ENCODE measurements at regions not wholly inside any gene's neighbourhood (a gene's known extent, or its start where the extent isn't known, plus 50 kb on each side); places are given as distances from the start of the nearest gene placed in this dataset.

DNA sequence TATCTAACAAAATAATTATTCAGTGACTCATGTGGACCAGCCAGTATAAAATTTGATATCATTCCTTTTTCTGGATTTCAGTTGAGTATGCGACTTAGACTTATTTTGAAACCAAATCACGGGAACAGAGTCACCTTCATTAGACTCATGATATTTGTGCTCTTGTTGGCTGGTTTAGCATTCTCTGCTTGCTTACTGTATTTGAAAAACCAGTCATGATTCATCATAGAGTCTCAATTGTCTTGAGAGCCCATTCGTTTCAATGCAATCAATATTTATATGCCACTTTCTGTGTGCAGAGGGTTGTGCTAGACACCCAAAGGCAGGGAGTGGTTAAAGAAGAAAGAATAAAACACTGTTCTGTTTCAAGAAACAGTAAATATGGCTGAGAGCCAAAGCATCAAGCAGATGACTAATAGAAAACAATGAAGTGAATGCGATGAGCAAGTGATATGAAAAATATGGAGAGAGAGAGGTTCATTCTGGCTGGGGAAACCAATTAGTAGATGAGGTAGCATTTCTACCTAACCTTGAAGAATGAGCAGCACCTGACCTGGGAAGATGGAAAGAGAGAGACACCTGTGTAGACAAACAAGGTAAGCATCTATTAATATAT is 99.6 kb upstream of the MBNL2 start:
- Histone ChIP-seq H3K27me3 (ENCODE audit: control insufficient read depth in 2 of 2, insufficient read depth in 2 of 2, low read length in 2 of 2) (no peaks in the 10 kb centered on the region), H3K4me1 (ENCODE audit: control insufficient read depth, extremely low read depth, insufficient read depth, low read length) (peaks cover 18% of the 10 kb centered on the region), H3K9ac (replicated peaks; ENCODE audit: extremely low read depth, insufficient read depth, low read length) (no peak overlapping the region), H3K9me1 (replicated peaks; ENCODE audit: control insufficient read depth, extremely low read depth, insufficient read depth, low read length) (no peaks in the 10 kb centered on the region), H2AFZ (ENCODE audit: low read depth, low read length) (no peak overlapping the region), H4K20me1 (replicated peaks; ENCODE audit: control insufficient read depth, extremely low read depth, insufficient read depth, low read length) (no peaks in the 10 kb centered on the region), H3K27ac (ENCODE audit: insufficient read depth, low read depth, low read length) (no peak overlapping the region), H3K36me3 (ENCODE audit: control insufficient read depth in 2 of 2, extremely low read depth in 1 of 2, insufficient read depth in 2 of 2, low read length in 2 of 2) (no peaks in the 10 kb centered on the region), H3K4me3 (replicated peaks in 1 of 3; ENCODE audit: insufficient read depth in 1 of 3, low read depth in 1 of 3, low read length in 3 of 3) (no peak overlapping the region), H3K9me3 (replicated peaks; ENCODE audit: control insufficient read depth, insufficient read depth, low read length) (no peaks in the 10 kb centered on the region), H3K4me2 (ENCODE audit: insufficient read depth, low read length) (peak overlapping the region; percentile 28), H3K79me2 (ENCODE audit: control insufficient read depth, insufficient read depth, low read length) (no peaks in the 10 kb centered on the region)
- TF ChIP-seq, protein P1, sequence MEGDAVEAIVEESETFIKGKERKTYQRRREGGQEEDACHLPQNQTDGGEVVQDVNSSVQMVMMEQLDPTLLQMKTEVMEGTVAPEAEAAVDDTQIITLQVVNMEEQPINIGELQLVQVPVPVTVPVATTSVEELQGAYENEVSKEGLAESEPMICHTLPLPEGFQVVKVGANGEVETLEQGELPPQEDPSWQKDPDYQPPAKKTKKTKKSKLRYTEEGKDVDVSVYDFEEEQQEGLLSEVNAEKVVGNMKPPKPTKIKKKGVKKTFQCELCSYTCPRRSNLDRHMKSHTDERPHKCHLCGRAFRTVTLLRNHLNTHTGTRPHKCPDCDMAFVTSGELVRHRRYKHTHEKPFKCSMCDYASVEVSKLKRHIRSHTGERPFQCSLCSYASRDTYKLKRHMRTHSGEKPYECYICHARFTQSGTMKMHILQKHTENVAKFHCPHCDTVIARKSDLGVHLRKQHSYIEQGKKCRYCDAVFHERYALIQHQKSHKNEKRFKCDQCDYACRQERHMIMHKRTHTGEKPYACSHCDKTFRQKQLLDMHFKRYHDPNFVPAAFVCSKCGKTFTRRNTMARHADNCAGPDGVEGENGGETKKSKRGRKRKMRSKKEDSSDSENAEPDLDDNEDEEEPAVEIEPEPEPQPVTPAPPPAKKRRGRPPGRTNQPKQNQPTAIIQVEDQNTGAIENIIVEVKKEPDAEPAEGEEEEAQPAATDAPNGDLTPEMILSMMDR (IDR thresholded peaks at IDR 0.05; ENCODE audit: extremely low read depth in 1 of 2, insufficient read depth in 1 of 2, low read depth in 1 of 2, low read length in 2 of 2) = no peak
- TF ChIP-seq FOS (IDR thresholded peaks at IDR 0.05; ENCODE audit: borderline replicate concordance, insufficient read depth, low read length) = peak; percentile 58
- no peak for TF ChIP-seq POLR2AphosphoS5 (IDR thresholded peaks at IDR 0.05; ENCODE audit: insufficient read depth, low read depth, low read length)
- no peak for TF ChIP-seq MYC (IDR thresholded peaks at IDR 0.05; ENCODE audit: low read depth, low read length)
- peak; percentile 56 for TF ChIP-seq GATA2 (IDR thresholded peaks at IDR 0.05; ENCODE audit: insufficient read depth, insufficient read length, low read depth, low read length)
- TF ChIP-seq, protein P2, sequence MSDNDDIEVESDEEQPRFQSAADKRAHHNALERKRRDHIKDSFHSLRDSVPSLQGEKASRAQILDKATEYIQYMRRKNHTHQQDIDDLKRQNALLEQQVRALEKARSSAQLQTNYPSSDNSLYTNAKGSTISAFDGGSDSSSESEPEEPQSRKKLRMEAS (IDR thresholded peaks at IDR 0.05; ENCODE audit: insufficient read depth, insufficient read length) = no peak
- no peak for TF ChIP-seq POLR2A (IDR thresholded peaks at IDR 0.05; ENCODE audit: low read depth, low read length)
- no peak for TF ChIP-seq EZH2 (IDR thresholded peaks at IDR 0.05; ENCODE audit: borderline replicate concordance, low read depth, low read length, severe bottlenecking)
- TF ChIP-seq JUN (IDR thresholded peaks at IDR 0.05; ENCODE audit: borderline replicate concordance, insufficient read depth, insufficient read length, low read depth) = peak; percentile 55
- BruUV-seq (replicated peaks) = no TSS peak
- dilution Hi-C loops (cut with MboI; ENCODE audit: extremely low pct_ligation_motif_present, low sequenced_read_pairs) = loop anchor here (25.0 kb wide), 1 partner anchor 90 kb away; the partner anchor contains the start of gene MBNL2
- POLR2A ChIA-PET = no interaction called here
- DNase-seq (ENCODE audit: low read depth, low spot score) (peak; percentile 72), FAIRE-seq (peak; percentile 58)
- CTCF ChIA-PET = interaction anchor here (1.0 to 1.8 kb wide), 4 partner anchors 14 to 104 kb away, joined by 3 to 6 read pairs (median 4); no protein-coding TSS in a partner anchor
- intact Hi-C loops (cut with micrococcal nuclease) = no loop called here

Measured in endothelial cell of umbilical vein (primary cell).